GM12878 (cell line): ENCODE measurements at regions not wholly inside any gene's neighbourhood (a gene's known extent, or its start where the extent isn't known, plus 50 kb on each side); places are given as distances from the start of the nearest gene placed in this dataset.

Source experiments
- ATAC-seq: fragments of 200-7000 bp; cut with Tn5 transposase; 3 replicates; pipeline ENCODE4 v1.9.1; 2020; ENCODE audit warnings: mild to moderate bottlenecking, moderate library complexity
- BruUV-seq: library from RNA; stranded (reverse); fragments of 400-500 nt; replicated peaks from 2 replicates; lab custom pipeline; 2021; lab: Mats Ljungman, UMichigan
- CTCF ChIA-PET: fragments of 300-600 bp; sonication (Branson Sonifier 250); formaldehyde crosslinking; extraction: SDS; loops from one replicate; lab custom pipeline; 2021; ENCODE audit warnings: inconsistent platforms; lab: Yijun Ruan, JAX
- POLR2A ChIA-PET: fragments of 350-600 bp; formaldehyde crosslinking; extraction: SDS; loops from one replicate; lab custom pipeline; 2021; ENCODE audit warnings: inconsistent platforms; lab: Charles Lee
- RAD21 ChIA-PET: fragments of 300-600 bp; sonication (Branson Sonifier 250); formaldehyde crosslinking; loops from one replicate; lab custom pipeline; 2023; ENCODE audit warnings: antibody characterized with exemption; ENCODE audit not compliant: unreplicated experiment; lab: Charles Lee
- SMC1A ChIA-PET: fragments of 300-600 bp; sonication (Branson Sonifier 250); formaldehyde crosslinking; loops from one replicate; lab custom pipeline; 2023; ENCODE audit not compliant: unreplicated experiment, uncharacterized antibody; lab: Charles Lee
- DNase-seq: peaks from one replicate; pipeline ENCODE4 v3.0.0-alpha.2; 2011; ENCODE audit warnings: low read depth, low spot score
- FAIRE-seq: peaks from 3 replicates; lab custom pipeline; 2011; peaks lifted over from hg19 to GRCh38; lab: Jason Lieb, UNC
- H2AFZ ChIP-seq: 2 replicates; pipeline ENCODE4 v1.6.0; 2011; ENCODE audit warnings: low read depth, low read length, control low read depth; ENCODE audit not compliant: control insufficient read depth
- H3K27ac ChIP-seq: 2 replicates; pipeline ENCODE4 v1.5.1; 2011; ENCODE audit warnings: control low read depth; ENCODE audit not compliant: control insufficient read depth, insufficient read depth
- H3K27me3 ChIP-seq, 2 experiments: replicated peaks in 1 of 2; 2 replicates each; pipeline versions ENCODE4 v1.6.0 to v1.6.1; 2011; ENCODE audit warnings: low read length in 1 of 2; ENCODE audit not compliant: control insufficient read depth in 2 of 2, insufficient read depth in 2 of 2
- H3K36me3 ChIP-seq, 2 experiments: 2 replicates each; pipeline ENCODE4 v1.5.1; 2011; ENCODE audit warnings: low read length in 1 of 2; ENCODE audit not compliant: control insufficient read depth in 2 of 2, insufficient read depth in 2 of 2
- H3K4me1 ChIP-seq: 2 replicates; pipeline ENCODE4 v1.6.1; 2011; ENCODE audit warnings: mild to moderate bottlenecking, low read length, moderate library complexity, mixed read lengths; ENCODE audit not compliant: control insufficient read depth, insufficient read depth
- H3K4me2 ChIP-seq: 2 replicates; pipeline ENCODE4 v1.6.0; 2011; ENCODE audit warnings: control low read depth; ENCODE audit not compliant: control insufficient read depth, insufficient read depth
- H3K4me3 ChIP-seq: fragments of 200-600 bp; sonication (generic); 2 replicates; pipeline ENCODE4 v1.5.1; 2016
- H3K79me2 ChIP-seq: 2 replicates; pipeline ENCODE4 v1.6.0; 2011; ENCODE audit warnings: low read length; ENCODE audit not compliant: control insufficient read depth, insufficient read depth
- H3K9ac ChIP-seq: 2 replicates; pipeline ENCODE4 v1.8.0; 2011; ENCODE audit warnings: low read length, control low read depth, mixed read lengths; ENCODE audit not compliant: control insufficient read depth, insufficient read depth
- H3K9me3 ChIP-seq: replicated peaks from 3 replicates; pipeline ENCODE4 v1.5.1; 2011; ENCODE audit warnings: mild to moderate bottlenecking, low read length; ENCODE audit not compliant: control insufficient read depth, insufficient read depth
- H4K20me1 ChIP-seq: 2 replicates; pipeline ENCODE4 v1.6.0; 2011; ENCODE audit not compliant: control insufficient read depth, insufficient read depth
- SMARCA5 ChIP-seq: fragments of 450-650 bp; IDR thresholded peaks from 2 replicates; pipeline ENCODE4 v1.6.1; 2017; ENCODE audit warnings: mild to moderate bottlenecking
- SRF ChIP-seq, 2 experiments: IDR thresholded peaks; 2 replicates each; pipeline ENCODE4 v1.6.1; 2011; ENCODE audit warnings: low read depth in 2 of 2, low read length in 2 of 2, mild to moderate bottlenecking in 1 of 2, moderate library complexity in 1 of 2
- WGBS: methylation state at CpG from one replicate; pipeline ENCODE4 v1.1.6; 2016; ENCODE audit warnings: low lambda C conversion rate; ENCODE audit not compliant: insufficient replicate concordance, insufficient coverage; ENCODE audit errors: missing lambda C conversion rate; 5-methylcytosine and 5-hydroxymethylcytosine counted together
- in situ Hi-C: fragments of 300-500 bp; cut with MboI; formaldehyde crosslinking; loops from 9 replicates; pipeline ENCODE4 v1.14.3; 2018; ENCODE audit warnings: mixed read lengths
- intact Hi-C: fragments of 100-400 bp; cut with micrococcal nuclease; formaldehyde crosslinking; loops from one replicate; pipeline ENCODE4 v1.14.2; 2022; ENCODE audit not compliant: unreplicated experiment
- TF ChIP-seq, protein P1 (sequence below): fragments of 450-650 bp; IDR thresholded peaks from 2 replicates; pipeline ENCODE4 v1.6.1; 2017; ENCODE audit warnings: mild to moderate bottlenecking, low read depth, inconsistent platforms; ENCODE audit not compliant: poor library complexity, severe bottlenecking
- TF ChIP-seq, protein P2 (sequence below): IDR thresholded peaks from 2 replicates; pipeline ENCODE4 v1.6.1; 2012; ENCODE audit warnings: low read depth, low read length, improper control_type of control experiment
- TF ChIP-seq, protein P3 (sequence below): fragments of 450-650 bp; IDR thresholded peaks from 2 replicates; pipeline ENCODE4 v1.6.1; 2016; ENCODE audit warnings: mild to moderate bottlenecking, moderate library complexity, borderline replicate concordance
- TF ChIP-seq, protein P4 (sequence below): IDR thresholded peaks from 2 replicates; pipeline ENCODE4 v1.6.1; 2011; ENCODE audit warnings: borderline replicate concordance, low read depth, mild to moderate bottlenecking, moderate library complexity, mixed read lengths, low read length; ENCODE audit not compliant: insufficient read depth; ENCODE audit errors: extremely low read length

DNA sequence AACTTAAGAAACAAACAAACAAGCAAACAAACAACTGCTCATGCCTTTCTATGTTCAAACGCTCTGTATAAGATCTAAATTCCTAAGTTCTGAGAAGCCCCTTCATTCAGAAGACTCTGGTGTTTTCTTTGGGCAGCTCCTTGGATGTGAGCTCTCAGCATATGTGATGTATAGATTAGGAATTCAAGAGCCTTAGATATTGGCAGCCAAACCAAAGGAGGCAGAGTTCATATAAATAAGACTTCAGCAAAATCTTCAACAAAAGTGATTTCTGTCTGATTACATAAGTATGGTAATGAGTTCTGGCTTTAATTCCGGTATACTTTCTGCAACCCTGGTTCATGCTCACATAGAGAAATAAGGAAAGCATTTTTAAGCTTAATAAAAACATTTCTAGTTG, 145.6 kb downstream of the DYRK2 start:
- no peak for DNase-seq
- H3K27me3 ChIP-seq: no peaks in the 10 kb centered on the region
- no peak overlapping the region for H3K4me3 ChIP-seq
- no peaks in the 10 kb centered on the region for H3K79me2 ChIP-seq
- no TSS peak for BruUV-seq
- no peaks in the 10 kb centered on the region for H3K36me3 ChIP-seq
- CTCF ChIA-PET: no interaction called here
- H3K27ac ChIP-seq: no peak overlapping the region
- H3K9me3 ChIP-seq: peaks cover 3% of the 10 kb centered on the region; the same call in 1 of the 3 replicates
- no peak for ATAC-seq
- H4K20me1 ChIP-seq: no peaks in the 10 kb centered on the region
- no peaks in the 10 kb centered on the region for H3K4me1 ChIP-seq
- SMC1A ChIA-PET: no interaction called here
- WGBS: 85% methylated on average over 2 of the region's 2 CpGs
- in situ Hi-C loops: no loop called here
- intact Hi-C loops: no loop called here
- no peak overlapping the region for H2AFZ ChIP-seq
- RAD21 ChIA-PET: no interaction called here
- no peak overlapping the region for H3K9ac ChIP-seq
- H3K4me2 ChIP-seq: no peak overlapping the region
- POLR2A ChIA-PET: no interaction called here
- FAIRE-seq: no peak
- TF ChIP-seq, protein P1, sequence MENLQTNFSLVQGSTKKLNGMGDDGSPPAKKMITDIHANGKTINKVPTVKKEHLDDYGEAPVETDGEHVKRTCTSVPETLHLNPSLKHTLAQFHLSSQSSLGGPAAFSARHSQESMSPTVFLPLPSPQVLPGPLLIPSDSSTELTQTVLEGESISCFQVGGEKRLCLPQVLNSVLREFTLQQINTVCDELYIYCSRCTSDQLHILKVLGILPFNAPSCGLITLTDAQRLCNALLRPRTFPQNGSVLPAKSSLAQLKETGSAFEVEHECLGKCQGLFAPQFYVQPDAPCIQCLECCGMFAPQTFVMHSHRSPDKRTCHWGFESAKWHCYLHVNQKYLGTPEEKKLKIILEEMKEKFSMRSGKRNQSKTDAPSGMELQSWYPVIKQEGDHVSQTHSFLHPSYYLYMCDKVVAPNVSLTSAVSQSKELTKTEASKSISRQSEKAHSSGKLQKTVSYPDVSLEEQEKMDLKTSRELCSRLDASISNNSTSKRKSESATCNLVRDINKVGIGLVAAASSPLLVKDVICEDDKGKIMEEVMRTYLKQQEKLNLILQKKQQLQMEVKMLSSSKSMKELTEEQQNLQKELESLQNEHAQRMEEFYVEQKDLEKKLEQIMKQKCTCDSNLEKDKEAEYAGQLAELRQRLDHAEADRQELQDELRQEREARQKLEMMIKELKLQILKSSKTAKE: no peak
- TF ChIP-seq, protein P2, sequence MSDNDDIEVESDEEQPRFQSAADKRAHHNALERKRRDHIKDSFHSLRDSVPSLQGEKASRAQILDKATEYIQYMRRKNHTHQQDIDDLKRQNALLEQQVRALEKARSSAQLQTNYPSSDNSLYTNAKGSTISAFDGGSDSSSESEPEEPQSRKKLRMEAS: no peak
- no peak for TF ChIP-seq SMARCA5
- no peak for TF ChIP-seq SRF (IDR thresholded peaks at IDR 0.05; ENCODE audit: low read depth in 2 of 2, low read length in 2 of 2)
- TF ChIP-seq, protein P3, sequence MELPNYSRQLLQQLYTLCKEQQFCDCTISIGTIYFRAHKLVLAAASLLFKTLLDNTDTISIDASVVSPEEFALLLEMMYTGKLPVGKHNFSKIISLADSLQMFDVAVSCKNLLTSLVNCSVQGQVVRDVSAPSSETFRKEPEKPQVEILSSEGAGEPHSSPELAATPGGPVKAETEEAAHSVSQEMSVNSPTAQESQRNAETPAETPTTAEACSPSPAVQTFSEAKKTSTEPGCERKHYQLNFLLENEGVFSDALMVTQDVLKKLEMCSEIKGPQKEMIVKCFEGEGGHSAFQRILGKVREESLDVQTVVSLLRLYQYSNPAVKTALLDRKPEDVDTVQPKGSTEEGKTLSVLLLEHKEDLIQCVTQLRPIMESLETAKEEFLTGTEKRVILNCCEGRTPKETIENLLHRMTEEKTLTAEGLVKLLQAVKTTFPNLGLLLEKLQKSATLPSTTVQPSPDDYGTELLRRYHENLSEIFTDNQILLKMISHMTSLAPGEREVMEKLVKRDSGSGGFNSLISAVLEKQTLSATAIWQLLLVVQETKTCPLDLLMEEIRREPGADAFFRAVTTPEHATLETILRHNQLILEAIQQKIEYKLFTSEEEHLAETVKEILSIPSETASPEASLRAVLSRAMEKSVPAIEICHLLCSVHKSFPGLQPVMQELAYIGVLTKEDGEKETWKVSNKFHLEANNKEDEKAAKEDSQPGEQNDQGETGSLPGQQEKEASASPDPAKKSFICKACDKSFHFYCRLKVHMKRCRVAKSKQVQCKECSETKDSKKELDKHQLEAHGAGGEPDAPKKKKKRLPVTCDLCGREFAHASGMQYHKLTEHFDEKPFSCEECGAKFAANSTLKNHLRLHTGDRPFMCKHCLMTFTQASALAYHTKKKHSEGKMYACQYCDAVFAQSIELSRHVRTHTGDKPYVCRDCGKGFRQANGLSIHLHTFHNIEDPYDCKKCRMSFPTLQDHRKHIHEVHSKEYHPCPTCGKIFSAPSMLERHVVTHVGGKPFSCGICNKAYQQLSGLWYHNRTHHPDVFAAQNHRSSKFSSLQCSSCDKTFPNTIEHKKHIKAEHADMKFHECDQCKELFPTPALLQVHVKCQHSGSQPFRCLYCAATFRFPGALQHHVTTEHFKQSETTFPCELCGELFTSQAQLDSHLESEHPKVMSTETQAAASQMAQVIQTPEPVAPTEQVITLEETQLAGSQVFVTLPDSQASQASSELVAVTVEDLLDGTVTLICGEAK: no peak
- TF ChIP-seq, protein P4, sequence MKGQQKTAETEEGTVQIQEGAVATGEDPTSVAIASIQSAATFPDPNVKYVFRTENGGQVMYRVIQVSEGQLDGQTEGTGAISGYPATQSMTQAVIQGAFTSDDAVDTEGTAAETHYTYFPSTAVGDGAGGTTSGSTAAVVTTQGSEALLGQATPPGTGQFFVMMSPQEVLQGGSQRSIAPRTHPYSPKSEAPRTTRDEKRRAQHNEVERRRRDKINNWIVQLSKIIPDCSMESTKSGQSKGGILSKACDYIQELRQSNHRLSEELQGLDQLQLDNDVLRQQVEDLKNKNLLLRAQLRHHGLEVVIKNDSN: no peak
- TF ChIP-seq, all 136 proteins: peak for 0
